ENCODE measurements at regions not wholly inside any gene's neighbourhood (a gene's known extent, or its start where the extent isn't known, plus 50 kb on each side); places are given as distances from the start of the nearest gene placed in this dataset.
"Not testable (repeated sequence)": the region's sequence is repeated elsewhere in the genome, so short reads cannot be mapped to it uniquely, and the experiment has no call there.

DNA sequence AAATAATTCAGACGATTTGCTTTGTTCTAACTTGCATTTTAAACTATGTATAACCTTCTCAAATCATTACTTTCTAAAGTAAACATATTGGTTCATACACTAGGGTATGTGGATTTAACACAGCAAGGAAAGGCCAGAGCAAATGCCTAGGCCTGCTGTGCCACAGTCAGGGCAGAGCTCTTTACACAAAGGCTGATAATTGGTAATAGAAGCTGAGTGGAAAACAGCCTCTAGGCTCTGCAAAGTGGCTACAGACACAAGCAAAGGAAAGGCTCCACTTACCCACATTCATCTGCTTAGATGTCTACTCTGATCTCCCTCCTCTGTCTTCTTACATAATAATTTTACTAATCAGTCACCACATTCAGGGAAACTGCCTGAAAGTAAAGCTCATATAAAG, 382.9 kb downstream of the OLFM4 start:
- DNase-seq: no peak

GRCh38 chr13:53415135-53415534, 386.5 kb downstream of the OLFM4 start:
- no peak for DNase-seq

DNA sequence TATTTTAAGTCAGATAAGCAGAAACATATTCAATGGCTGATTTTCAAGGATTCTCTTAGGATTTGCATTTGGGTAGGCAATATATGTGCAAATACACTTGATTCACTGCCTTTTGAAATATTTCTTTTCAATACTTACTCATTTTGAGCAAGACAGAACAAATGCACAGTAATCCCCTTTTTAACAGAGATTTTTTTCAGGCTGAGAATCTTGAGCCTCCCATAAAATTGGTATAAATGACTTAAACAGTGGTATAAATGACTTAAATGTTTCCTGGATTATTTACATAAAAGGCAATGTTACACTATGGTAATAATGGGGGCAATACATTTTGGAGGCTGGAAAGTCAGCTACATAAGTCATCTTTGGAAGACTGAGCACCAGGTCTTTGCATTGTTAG, 389.0 kb downstream of the OLFM4 start:
- no peak for DNase-seq

DNA sequence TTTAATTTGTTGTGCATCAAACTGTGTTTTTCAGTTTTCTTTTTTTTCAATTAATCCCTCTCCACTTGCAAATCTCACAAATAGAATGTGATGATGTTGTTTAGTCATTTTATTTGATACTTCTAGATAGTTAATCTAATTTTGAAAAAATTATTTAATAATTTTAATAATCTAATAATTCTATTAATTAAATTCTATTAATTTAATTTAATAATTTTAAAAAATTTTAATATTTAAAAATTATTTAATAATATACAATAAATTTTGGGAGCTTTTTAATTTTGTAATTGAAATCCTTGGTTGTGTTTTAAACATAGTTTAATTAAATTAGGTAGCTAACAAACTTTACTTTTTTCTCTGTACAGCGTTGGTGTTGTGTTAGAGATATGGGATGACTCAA, 393.8 kb downstream of the OLFM4 start:
- no peak for DNase-seq

DNA sequence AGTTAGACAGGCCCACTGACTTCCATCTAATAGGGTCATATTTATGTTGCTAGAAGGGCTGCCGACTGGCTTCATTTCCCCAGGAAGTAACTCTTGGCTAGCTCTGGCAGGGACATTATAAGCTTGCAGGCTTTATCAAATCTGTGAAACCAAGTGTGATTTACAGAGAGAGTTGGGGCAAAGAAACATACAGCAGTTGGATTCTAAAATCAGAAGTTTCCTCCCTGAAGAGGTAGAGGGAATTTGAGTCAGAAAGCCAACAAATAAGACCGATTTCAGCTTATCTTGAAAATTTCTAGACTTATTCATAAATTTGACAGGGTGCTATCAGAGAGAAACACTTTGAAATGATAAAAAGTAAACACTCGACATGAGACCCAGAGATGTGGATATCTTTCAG, 407.8 kb downstream of the OLFM4 start:
- DNase-seq: no peak

- no peak for DNase-seq
Measured at GRCh38 chr13:53439439-53440225, 411.0 kb downstream of the OLFM4 start.

GRCh38 chr13:53442979-53443378, 414.4 kb downstream of the OLFM4 start:
- no peak for DNase-seq

DNA sequence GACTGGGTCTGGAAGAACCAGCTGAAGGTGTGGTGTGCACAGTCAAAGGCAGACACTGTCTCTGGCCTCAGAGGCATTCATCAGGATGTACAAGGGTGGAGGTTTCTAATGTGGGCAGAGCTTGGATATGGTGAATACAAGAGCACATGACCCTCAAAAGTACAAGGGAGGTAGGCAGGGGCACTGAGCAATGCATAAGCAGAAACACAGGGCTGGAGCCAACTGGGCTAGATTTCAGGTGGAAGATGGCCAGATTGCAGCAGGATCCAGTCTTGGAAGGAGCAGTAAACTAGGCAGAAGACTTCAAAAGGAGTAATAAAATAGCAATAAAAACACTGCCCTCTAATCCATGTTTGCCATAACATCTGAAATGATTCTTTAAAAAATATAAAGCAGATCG, 417.1 kb downstream of the OLFM4 start:
- no peak for DNase-seq

DNA sequence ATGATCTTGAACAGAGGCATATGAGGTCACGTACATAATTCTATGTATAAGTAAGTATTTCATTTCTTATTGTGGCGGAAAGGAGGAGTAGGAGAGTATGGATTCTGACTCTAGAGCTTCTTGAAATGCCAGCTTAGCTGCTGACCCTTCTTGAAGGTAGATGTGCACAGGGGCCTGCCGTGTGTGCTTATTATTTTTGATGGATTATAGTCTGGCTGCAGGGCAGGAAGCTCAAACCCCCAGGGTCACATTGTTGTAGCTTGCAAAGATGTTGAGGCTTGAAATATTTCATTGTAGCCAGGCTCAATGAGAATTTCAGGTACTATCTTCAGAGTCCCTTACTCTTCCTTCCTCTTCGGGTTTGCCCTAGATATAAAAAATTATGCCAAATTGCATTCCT, 418.8 kb downstream of the OLFM4 start:
- DNase-seq: no peak

GRCh38 chr13:53447863-53448262, 419.2 kb downstream of the OLFM4 start:
- no peak for DNase-seq

GRCh38 chr13:53452263-53452808, 423.7 kb downstream of the OLFM4 start:
- not testable (repeated sequence) for DNase-seq

- no peak for DNase-seq
Measured at GRCh38 chr13:53460796-53461195, 432.2 kb downstream of the OLFM4 start.

- DNase-seq: no peak
Measured at GRCh38 chr13:53463106-53463505, 434.5 kb downstream of the OLFM4 start.

DNA sequence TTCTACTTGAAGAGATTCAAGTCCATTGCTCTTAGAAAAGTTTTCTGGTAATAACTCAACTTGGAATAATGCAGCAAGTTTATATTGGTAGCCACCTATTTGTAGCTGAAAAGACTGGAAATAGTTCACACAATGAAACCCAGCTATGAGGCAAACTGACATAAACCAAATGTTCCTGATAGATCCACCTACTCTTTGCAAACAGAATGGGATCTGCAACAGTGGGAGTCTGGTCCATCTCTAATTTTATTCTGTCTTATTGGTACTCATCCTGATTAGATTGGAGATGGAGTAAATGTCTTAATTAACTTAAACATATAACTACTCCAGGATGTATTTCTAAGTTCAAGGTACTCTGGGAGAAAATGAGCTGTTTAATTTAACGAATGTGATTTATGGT, 438.0 kb downstream of the OLFM4 start:
- DNase-seq: no peak

DNA sequence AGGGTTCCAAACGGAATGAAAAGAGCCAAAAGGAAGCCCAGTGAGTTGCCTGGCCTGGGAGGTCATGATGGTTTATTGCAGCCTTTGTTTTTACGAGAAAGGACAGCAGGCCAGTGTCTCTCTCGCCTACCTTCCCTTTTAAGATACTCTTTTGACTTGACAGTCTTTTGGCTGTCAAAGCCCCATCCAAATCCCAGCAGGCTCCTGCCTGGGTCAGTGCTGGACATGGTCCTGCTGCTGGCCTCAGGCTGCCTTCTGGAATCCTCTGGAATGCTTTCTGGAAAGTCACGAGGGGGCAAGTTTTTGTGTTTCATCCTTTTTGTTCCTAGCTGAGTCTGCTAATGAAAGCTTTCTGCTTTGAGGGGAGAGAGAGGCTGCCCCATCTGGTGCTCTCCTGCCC, 444.8 kb downstream of the OLFM4 start:
- no peak for DNase-seq

GRCh38 chr13:53474878-53475277, 446.3 kb downstream of the OLFM4 start:
- DNase-seq: no peak

DNA sequence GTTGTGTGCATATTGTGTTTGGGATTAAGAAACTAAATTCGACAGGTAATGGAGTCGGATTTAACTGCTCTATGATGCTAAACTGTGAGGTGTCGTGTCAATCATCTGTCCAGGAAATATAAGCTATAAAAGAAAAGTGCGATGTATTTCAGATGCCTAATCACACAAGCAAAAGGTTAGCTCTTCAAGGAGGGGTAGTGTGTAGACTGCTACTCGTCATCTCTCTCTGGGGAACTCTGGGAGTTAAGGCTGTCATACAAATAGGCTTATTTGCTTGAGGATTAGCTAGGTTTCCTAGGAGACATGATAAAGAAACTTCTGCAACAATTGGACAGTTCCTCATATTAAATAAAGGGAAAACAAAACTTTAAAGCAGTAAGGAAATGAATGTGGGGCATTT, 462.1 kb downstream of the OLFM4 start:
- no peak for DNase-seq

DNA sequence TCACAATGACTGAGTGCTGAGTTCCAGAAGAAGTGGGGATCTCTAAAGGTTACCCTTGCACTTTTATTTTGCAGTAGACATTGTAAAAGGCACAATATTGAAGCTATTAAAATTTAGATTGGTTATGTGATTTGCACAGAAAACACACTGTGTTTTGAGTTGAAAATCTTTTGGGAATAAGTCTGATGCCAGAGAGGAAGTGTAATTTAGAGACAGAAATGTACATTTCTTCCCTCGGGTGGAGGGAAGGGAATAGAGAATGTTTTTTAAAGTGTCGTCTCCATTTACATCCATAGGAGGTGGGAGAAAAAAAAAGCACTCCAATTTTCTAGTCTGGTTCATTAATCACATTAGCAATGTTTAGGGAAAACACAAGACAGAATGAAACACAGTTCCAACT, 465.8 kb downstream of the OLFM4 start:
- DNase-seq: no peak

- DNase-seq: no peak
Measured at GRCh38 chr13:53499576-53500133, 471.0 kb downstream of the OLFM4 start.

GRCh38 chr13:53501387-53501786, 472.8 kb downstream of the OLFM4 start:
- no peak for DNase-seq

DNA sequence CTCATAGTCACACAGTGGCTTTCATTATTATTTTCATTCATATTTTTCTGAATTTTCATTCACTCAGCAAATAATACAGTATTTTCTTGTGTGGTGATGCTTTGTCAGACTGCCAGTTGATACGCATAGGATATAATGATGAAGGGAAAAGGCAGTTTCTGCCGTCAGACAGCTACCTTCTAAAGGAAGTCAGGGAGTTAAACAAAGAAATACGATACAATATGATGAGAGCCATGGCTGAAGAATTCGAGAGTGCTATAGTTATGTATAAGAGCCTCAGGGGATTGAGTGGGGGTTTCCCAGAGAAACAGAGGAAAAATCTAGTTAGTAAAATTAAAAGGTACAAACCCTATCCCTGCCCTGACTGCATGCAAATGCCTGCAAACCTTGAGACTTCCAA, 479.1 kb downstream of the OLFM4 start:
- no peak for DNase-seq

DNA sequence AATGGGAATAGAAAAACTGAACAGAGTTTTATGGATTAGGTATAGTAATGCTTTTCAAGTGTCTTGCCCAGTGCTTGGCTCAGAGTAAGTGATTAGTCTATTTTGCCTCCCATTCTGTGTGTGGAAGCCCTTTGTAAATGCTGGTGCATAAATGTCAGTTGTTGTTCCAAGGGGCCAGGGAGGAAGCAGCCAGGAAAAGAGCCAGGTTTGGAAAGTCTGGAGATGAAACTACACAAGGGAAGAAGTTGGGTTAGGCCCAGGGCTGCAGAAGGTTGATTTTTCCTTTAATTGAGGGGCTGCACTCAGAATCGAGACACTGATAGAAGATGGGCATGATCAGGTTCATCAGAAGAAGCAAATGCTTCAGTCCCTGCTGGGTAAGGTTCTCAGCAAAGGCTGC, 484.0 kb downstream of the OLFM4 start:
- no peak for DNase-seq

DNA sequence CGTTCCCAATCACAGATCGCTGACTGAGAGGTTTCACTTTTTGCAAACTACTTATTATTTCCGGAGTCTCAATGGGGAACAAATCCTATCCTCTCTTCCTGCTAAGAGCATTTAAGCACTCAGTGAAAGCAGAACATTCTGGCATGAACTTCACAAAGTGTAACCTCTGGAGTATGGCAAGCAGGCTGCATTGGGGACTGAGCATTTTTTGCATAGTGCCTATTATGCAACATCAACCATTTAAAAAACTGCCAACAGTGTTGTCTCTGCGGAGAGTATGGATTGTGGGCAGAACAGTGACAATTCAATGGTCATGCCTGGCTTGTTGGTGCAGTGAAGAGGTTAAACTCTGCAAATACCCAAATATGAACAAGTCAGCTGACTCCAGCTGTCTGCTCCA, 484.6 kb downstream of the OLFM4 start:
- DNase-seq: no peak

DNA sequence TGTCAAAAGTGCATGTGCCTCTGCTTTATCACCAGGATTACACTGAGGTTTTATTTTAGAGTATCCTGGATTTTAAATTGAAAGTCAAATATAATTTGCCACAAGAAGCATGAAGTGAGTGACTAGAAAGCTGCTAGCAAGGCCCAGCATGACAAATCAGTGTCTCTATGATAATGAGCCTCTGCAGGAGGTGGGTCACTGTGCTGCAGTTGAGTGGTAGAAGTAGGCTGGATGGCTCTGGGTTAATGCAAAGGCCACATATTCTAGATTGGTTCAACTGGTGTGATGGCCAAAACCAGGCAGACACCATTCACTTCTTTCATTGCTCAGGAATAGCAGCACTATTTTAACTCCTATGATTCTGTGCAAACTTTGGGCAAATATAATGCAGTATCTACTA, 491.5 kb downstream of the OLFM4 start:
- DNase-seq: no peak

DNA sequence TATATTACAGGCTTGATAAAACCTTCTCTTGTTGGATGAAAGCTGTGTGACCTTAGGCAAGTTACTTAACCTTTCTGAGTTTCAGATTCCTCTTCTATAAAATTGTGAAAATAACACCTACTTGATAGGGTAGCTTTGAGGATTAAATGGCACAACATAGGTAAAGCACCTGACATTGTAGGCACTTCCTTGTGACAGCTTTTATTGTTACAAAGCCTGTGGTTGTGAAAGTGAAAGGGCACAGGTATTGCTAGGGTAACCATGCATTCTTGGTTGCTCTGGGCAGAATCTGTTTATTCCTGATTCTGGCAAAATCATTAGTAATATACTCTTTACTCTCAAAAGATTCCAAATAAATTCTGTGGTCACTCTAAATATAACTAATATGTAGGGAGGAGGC, 493.4 kb downstream of the OLFM4 start:
- DNase-seq: no peak

Data from fibroblast of skin of right quadriceps (primary cell).